Heart left ventricle (tissue), 13 donors: ENCODE measurements at regions not wholly inside any gene's neighbourhood (a gene's known extent, or its start where the extent isn't known, plus 50 kb on each side); places are given as distances from the start of the nearest gene placed in this dataset.

Source experiments
- POLR2A ChIP-seq, 2 donors: fragments of 450-650 bp; IDR thresholded peaks; one replicate each; pipeline ENCODE4 v1.6.1; 2017; ENCODE audit warnings: antibody characterized with exemption in 2 of 2, mild to moderate bottlenecking in 2 of 2, moderate library complexity in 2 of 2
- TF ChIP-seq, protein P1 (sequence below), 12 donors: fragments of 200-600 bp; sonication (generic) in 4 of 12; IDR thresholded peaks; one replicate each; pipeline versions ENCODE4 v1.5.0 to v1.8.0; 2018 to 2022; ENCODE audit warnings: antibody characterized with exemption in 12 of 12, mild to moderate bottlenecking in 5 of 12
- donor health status: ischemic (EF 13 %, LVEDD 7.1; RV severe dilation, severe dysfunction).
- donor health status: DM: no; HTN: yes; CAD: no.
- donor health status: DM: no; HTN: no; CAD: no.
- donor health status: ischemic (EF 25% LVEDD 6.9; RV normal size, moderate dysfunction).
- donor health status: ischemic (EF 25% LVEDD 5.7; RV mildly dilated, moderate dysfunction).
- donor health status: ischemic (EF 35%, LVEDD 5.7; RV mildly dilated, moderate dysfunction).
- donor health status: nonischemic (EF 11% LVEDD 7.7; RV severe dilation, severe dysfunction).
- donor health status: DM: yes; HTN: yes; CAD: no.
- donor health status: PGD.
- donor health status: ischemic (EF 29% LVEDD 5.4; RV normal size, mild dysfunction).
- donor health status: nonischemic (EF 23%, LVEDD 6.1; RV moderate dilation, normal function).

- TF ChIP-seq POLR2A (IDR thresholded peaks at IDR 0.05), result no peak
- TF ChIP-seq, protein P1, sequence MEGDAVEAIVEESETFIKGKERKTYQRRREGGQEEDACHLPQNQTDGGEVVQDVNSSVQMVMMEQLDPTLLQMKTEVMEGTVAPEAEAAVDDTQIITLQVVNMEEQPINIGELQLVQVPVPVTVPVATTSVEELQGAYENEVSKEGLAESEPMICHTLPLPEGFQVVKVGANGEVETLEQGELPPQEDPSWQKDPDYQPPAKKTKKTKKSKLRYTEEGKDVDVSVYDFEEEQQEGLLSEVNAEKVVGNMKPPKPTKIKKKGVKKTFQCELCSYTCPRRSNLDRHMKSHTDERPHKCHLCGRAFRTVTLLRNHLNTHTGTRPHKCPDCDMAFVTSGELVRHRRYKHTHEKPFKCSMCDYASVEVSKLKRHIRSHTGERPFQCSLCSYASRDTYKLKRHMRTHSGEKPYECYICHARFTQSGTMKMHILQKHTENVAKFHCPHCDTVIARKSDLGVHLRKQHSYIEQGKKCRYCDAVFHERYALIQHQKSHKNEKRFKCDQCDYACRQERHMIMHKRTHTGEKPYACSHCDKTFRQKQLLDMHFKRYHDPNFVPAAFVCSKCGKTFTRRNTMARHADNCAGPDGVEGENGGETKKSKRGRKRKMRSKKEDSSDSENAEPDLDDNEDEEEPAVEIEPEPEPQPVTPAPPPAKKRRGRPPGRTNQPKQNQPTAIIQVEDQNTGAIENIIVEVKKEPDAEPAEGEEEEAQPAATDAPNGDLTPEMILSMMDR (IDR thresholded peaks at IDR 0.05), result no peak
These were observed 68.7 kb upstream of the STXBP6 start for GRCh38 chr14:25118671-25119070.
